Lower lobe of right lung (tissue), 2 donors: ENCODE measurements at regions not wholly inside any gene's neighbourhood (a gene's known extent, or its start where the extent isn't known, plus 50 kb on each side); places are given as distances from the start of the nearest gene placed in this dataset.
"Not testable (repeated sequence)": the region's sequence is repeated elsewhere in the genome, so short reads cannot be mapped to it uniquely, and the experiment has no call there.

Experiments
- ATAC-seq, 2 donors: fragments of 200-7000 bp; cut with Tn5 transposase; one replicate each; pipeline ENCODE4 v1.9.1; 2020 to 2022; ENCODE audit warnings: mild to moderate bottlenecking in 2 of 2, moderate library complexity in 2 of 2
- DNase-seq: peaks from one replicate; pipeline ENCODE4 v3.0.0-alpha.2; 2020
- H3K27ac ChIP-seq: fragments of 200-600 bp; one replicate; pipeline ENCODE4 v1.8.0; 2022
- H3K27me3 ChIP-seq: fragments of 200-600 bp; one replicate; pipeline ENCODE4 v1.8.0; 2022; ENCODE audit warnings: low read depth
- H3K36me3 ChIP-seq: fragments of 200-600 bp; one replicate; pipeline ENCODE4 v1.8.0; 2022; ENCODE audit warnings: mild to moderate bottlenecking
- H3K4me1 ChIP-seq: fragments of 200-600 bp; one replicate; pipeline ENCODE4 v1.8.0; 2022
- H3K4me3 ChIP-seq: fragments of 200-600 bp; one replicate; pipeline ENCODE4 v1.8.0; 2022; ENCODE audit warnings: mild to moderate bottlenecking
- H3K9me3 ChIP-seq: fragments of 200-600 bp; one replicate; pipeline ENCODE4 v1.8.0; 2022
- intact Hi-C: fragments of 100-400 bp; cut with DNase I; formaldehyde crosslinking; loops from one replicate; pipeline ENCODE4 v1.11.0; 2022
- TF ChIP-seq, protein P1 (sequence below): fragments of 200-600 bp; IDR thresholded peaks from one replicate; pipeline ENCODE4 v1.8.0; 2022; ENCODE audit warnings: antibody characterized with exemption, mild to moderate bottlenecking
- donor health status: DM: no; HTN: yes; CAD: no; lungs with severe emphysema.

DNA sequence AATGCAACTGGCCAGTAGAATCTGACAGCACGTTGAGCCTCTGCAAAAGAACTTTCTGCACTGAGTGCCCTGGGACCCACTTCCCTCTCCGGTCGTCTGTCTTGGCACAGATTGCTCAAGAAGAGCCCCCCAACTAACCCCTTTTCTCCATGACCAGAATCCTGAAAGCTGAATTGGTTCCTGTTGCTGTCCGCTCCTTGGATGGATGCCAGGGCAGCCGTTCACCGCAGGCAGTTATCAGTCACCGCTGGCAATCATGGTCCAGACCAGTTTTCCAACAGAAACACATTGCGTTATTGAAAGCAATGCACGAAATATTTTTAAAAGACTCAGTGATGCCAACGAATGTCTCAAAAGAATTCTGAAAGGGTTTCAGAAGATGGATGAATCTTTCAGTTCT is 733.7 kb upstream of the FRG1 start:
- DNase-seq = no peak
- no peak overlapping the region for H3K27ac ChIP-seq
- TF ChIP-seq, protein P1, sequence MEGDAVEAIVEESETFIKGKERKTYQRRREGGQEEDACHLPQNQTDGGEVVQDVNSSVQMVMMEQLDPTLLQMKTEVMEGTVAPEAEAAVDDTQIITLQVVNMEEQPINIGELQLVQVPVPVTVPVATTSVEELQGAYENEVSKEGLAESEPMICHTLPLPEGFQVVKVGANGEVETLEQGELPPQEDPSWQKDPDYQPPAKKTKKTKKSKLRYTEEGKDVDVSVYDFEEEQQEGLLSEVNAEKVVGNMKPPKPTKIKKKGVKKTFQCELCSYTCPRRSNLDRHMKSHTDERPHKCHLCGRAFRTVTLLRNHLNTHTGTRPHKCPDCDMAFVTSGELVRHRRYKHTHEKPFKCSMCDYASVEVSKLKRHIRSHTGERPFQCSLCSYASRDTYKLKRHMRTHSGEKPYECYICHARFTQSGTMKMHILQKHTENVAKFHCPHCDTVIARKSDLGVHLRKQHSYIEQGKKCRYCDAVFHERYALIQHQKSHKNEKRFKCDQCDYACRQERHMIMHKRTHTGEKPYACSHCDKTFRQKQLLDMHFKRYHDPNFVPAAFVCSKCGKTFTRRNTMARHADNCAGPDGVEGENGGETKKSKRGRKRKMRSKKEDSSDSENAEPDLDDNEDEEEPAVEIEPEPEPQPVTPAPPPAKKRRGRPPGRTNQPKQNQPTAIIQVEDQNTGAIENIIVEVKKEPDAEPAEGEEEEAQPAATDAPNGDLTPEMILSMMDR = no peak
- peaks cover 6% of the 10 kb centered on the region for H3K4me1 ChIP-seq
- ATAC-seq = no peak
- no peaks in the 10 kb centered on the region for H3K27me3 ChIP-seq
- no peaks in the 10 kb centered on the region for H3K9me3 ChIP-seq
- no peak overlapping the region for H3K4me3 ChIP-seq
- H3K36me3 ChIP-seq = no peaks in the 10 kb centered on the region
- intact Hi-C loops = no loop called here

DNA sequence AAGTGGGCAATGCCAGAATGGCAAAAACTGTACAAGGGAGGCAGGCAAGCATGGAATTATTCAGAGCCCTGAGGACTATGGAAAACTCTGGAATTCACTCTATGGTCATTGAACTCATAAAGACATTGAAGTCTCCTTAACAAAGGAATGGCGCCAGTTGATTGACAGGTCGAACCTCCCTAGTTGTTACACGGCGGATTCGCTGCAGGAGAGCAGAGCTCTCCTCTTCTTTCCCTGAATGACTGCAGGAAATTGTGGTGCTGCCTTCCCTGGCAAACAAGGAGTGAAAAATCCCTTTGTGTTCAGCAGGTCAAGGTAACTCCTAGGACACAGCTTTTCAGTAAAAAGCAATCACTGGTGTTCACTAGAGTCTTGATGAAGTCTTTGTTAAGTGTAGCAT is 732.8 kb upstream of the FRG1 start:
- intact Hi-C loops = no loop called here

DNA sequence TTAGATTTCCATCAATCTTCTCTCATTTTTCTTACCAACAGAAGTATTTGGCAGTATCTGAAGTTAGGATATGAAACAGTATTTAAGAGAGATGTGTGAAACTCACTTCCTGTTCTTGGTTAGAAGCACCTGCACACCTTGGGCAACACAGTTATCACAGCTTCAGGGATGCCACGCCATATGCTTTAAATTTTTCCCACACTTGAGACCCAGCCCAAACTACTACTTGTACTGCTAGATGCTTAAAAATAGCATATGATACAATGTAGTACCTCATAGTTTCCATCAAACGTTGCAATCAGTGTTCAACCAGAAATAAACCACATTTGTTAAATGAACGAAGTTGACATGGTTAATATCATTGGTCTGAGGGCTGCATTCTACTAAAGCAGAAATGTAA is 725.1 kb upstream of the FRG1 start:
- no peak for ATAC-seq
- intact Hi-C loops = no loop called here
- Histone ChIP-seq H3K27ac (no peak overlapping the region), H3K9me3 (no peaks in the 10 kb centered on the region), H3K27me3 (no peaks in the 10 kb centered on the region), H3K4me1 (no peaks in the 10 kb centered on the region), H3K36me3 (no peaks in the 10 kb centered on the region), H3K4me3 (no peak overlapping the region)
- TF ChIP-seq, protein P1 = no peak
- no peak for DNase-seq

More for the DNA sequence above, 732.8 kb upstream of the FRG1 start:
- TF ChIP-seq, protein P1 = no peak
- no peaks in the 10 kb centered on the region for H3K36me3 ChIP-seq
- DNase-seq (no peak), ATAC-seq (no peak)
- H3K4me1 ChIP-seq = peaks cover 2% of the 10 kb centered on the region
- no peak overlapping the region for H3K4me3 ChIP-seq
- H3K9me3 ChIP-seq = no peaks in the 10 kb centered on the region
- H3K27ac ChIP-seq = no peak overlapping the region
- H3K27me3 ChIP-seq = no peaks in the 10 kb centered on the region

DNA sequence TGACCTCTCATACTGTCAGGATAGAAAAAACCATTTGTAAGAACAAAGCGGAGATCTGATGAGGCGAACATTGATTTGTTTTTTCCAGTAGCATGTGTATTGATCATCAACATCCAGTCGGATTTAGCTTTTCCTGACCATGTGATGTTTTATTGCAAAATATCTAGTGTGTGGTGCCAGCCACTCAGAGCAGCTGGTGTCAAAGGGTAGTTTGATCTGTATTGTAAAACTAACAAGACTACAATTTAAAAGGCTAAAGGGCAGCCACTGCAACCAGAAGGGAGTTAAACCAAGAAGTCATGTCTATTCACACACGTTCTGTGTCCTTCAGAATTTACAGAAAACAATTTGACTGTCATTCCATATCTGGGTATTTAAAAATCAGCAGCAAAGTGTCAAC is 719.0 kb upstream of the FRG1 start:
- intact Hi-C loops = no loop called here

DNA sequence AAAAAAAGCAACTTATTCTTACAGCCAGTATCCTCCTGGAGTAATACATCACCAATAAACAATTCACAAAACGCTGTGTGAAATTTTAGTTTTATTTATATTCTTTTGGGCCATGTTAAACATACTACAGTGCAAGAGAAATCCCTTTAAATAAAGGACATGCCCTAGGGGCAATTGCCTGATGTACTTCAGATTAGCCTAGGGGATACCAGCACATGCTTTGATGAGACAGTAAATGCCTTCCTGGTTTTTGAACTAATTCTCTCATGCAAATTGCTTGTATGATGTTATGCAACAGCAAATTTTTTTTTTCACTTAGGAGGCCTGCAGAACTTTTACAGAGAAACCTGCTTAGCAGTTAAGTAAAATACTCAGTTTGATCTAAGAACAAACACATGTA is 711.9 kb upstream of the FRG1 start:
- TF ChIP-seq, protein P1 = no peak
- H3K27ac ChIP-seq = no peak overlapping the region

More for the DNA sequence above, 719.0 kb upstream of the FRG1 start:
- no peak overlapping the region for H3K4me3 ChIP-seq
- no peaks in the 10 kb centered on the region for H3K9me3 ChIP-seq
- H3K4me1 ChIP-seq = no peaks in the 10 kb centered on the region
- no peaks in the 10 kb centered on the region for H3K27me3 ChIP-seq
- H3K27ac ChIP-seq = no peak overlapping the region
- DNase-seq (no peak), ATAC-seq (no peak)
- TF ChIP-seq, protein P1 = no peak
- H3K36me3 ChIP-seq = no peaks in the 10 kb centered on the region

DNA sequence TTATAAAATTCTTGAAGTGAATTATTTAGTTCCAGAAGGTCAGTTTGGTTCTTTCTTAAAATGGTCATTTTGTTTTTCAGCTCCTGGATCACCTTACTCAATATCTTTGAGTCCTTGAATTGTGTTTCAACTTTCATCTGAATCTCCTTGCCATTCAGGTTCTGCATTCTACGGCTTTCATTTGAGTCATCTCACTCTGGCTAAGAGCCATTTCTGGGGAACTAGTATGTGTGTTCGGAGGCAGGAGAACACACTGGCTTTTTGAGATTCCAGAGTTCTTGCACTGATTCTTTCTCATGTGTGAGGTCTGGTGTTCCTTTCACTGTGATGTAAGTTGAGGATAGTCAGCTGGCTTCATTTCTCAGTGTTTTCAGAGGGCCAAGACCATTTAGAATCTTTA is 708.4 kb upstream of the FRG1 start:
- intact Hi-C loops = no loop called here
- no peak for DNase-seq
- no peaks in the 10 kb centered on the region for H3K9me3 ChIP-seq

More for the DNA sequence above, 711.9 kb upstream of the FRG1 start:
- ATAC-seq (no peak), DNase-seq (no peak)
- Histone ChIP-seq H3K4me1 (no peaks in the 10 kb centered on the region), H3K27me3 (no peaks in the 10 kb centered on the region), H3K4me3 (no peak overlapping the region), H3K36me3 (no peaks in the 10 kb centered on the region), H3K9me3 (no peaks in the 10 kb centered on the region)
- intact Hi-C loops = no loop called here

DNA sequence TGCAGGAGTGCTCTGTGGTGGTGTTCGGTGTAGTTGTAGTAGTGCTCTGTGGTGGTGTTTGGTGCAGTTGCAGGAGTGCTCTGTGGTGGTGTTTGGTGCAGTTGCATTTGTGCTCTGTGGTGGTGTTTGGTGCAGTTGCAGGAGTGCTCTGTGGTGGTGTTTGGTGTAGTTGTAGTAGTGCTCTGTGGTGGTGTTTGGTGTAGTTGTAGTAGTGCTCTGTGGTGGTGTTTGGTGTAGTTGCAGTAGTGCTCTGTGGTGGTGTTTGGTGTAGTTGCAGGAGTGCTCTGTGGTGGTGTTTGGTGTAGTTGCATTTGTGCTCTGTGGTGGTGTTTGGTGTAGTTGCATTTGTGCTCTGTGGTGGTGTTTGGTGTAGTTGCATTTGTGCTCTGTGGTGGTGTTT is 706.9 kb upstream of the FRG1 start:
- DNase-seq, intact Hi-C loops, H3K4me3 ChIP-seq, H3K27me3 ChIP-seq, ATAC-seq, H3K36me3 ChIP-seq, H3K9me3 ChIP-seq, H3K4me1 ChIP-seq, H3K27ac ChIP-seq: not testable (repeated sequence)

More for the DNA sequence above, 708.4 kb upstream of the FRG1 start:
- no peak overlapping the region for H3K27ac ChIP-seq
- no peaks in the 10 kb centered on the region for H3K4me1 ChIP-seq
- H3K4me3 ChIP-seq = no peak overlapping the region
- ATAC-seq = no peak
- no peaks in the 10 kb centered on the region for H3K36me3 ChIP-seq
- H3K27me3 ChIP-seq = no peaks in the 10 kb centered on the region
- TF ChIP-seq, protein P1 = no peak

DNA sequence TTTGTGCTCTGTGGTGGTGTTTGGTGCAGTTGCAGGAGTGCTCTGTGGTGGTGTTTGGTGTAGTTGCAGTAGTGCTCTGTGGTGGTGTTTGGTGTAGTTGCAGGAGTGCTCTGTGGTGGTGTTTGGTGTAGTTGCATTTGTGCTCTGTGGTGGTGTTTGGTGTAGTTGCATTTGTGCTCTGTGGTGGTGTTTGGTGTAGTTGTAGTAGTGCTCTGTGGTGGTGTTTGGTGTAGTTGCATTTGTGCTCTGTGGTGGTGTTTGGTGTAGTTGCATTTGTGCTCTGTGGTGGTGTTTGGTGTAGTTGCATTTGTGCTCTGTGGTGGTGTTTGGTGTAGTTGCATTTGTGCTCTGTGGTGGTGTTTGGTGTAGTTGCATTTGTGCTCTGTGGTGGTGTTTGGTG is 705.7 kb upstream of the FRG1 start:
- H3K27ac ChIP-seq, H3K36me3 ChIP-seq, H3K9me3 ChIP-seq, intact Hi-C loops, H3K4me1 ChIP-seq, H3K4me3 ChIP-seq, DNase-seq, H3K27me3 ChIP-seq, ATAC-seq: not testable (repeated sequence)
